A549 (cell line): ENCODE measurements at regions not wholly inside any gene's neighbourhood (a gene's known extent, or its start where the extent isn't known, plus 50 kb on each side); places are given as distances from the start of the nearest gene placed in this dataset.

Experiments
- ATAC-seq, 2 experiments: fragments of 200-7000 bp in 1 of 2; fragments of >200 bp in 1 of 2; cut with Nextera tagmentation in 1 of 2; cut with Tn5 transposase in 1 of 2; 3 replicates each; pipeline versions ENCODE4 v1.8.0 to v1.9.1; 2018 to 2020; ENCODE audit warnings: mild to moderate bottlenecking in 1 of 2, moderate library complexity in 1 of 2
- CTCF ChIA-PET: fragments of 300-600 bp; sonication (Branson Sonifier 250); formaldehyde crosslinking; extraction: SDS; loops from one replicate; lab custom pipeline; 2021; ENCODE audit warnings: antibody characterized with exemption, inconsistent platforms; lab: Yijun Ruan, JAX
- POLR2A ChIA-PET: fragments of 350-600 bp; formaldehyde crosslinking; extraction: SDS; loops from one replicate; lab custom pipeline; 2021; ENCODE audit warnings: antibody characterized with exemption, inconsistent platforms; lab: Yijun Ruan, JAX
- DNase-seq, 2 experiments: peaks; one replicate each; pipeline versions ENCODE4 v3.0.0 to v3.0.0-alpha.2; 2011 to 2016; ENCODE audit warnings: low read depth in 1 of 2, low spot score in 1 of 2
- FAIRE-seq: peaks from 2 replicates; lab custom pipeline; 2011; peaks lifted over from hg19 to GRCh38; lab: Jason Lieb, UNC
- H3K27ac ChIP-seq, 2 experiments: fragments of >200 bp; sonication (Bioruptor Twin); formaldehyde crosslinking; 3 replicates each; pipeline ENCODE4 v1.5.1; 2016 to 2017
- H3K4me1 ChIP-seq: fragments of >200 bp; sonication (Bioruptor Twin); formaldehyde crosslinking; 3 replicates; pipeline ENCODE4 v1.6.1; 2016
- H3K4me2 ChIP-seq: fragments of >200 bp; sonication (Bioruptor Twin); formaldehyde crosslinking; 3 replicates; pipeline ENCODE4 v1.6.1; 2016
- H3K4me3 ChIP-seq: fragments of >200 bp; sonication (Bioruptor Twin); formaldehyde crosslinking; 3 replicates; pipeline ENCODE4 v1.5.1; 2016
- H3K9me3 ChIP-seq: fragments of >200 bp; sonication (Bioruptor Twin); formaldehyde crosslinking; 3 replicates; pipeline ENCODE4 v1.6.1; 2016
- CBX2 ChIP-seq: fragments of 200-600 bp; sonication (generic); IDR thresholded peaks from 2 replicates; pipeline ENCODE4 v1.6.1; 2016; ENCODE audit warnings: low read depth, mild to moderate bottlenecking, borderline replicate concordance
- EHMT2 ChIP-seq: fragments of 200-600 bp; sonication (generic); IDR thresholded peaks from 2 replicates; pipeline ENCODE4 v1.6.1; 2016; ENCODE audit warnings: antibody characterized with exemption, low read depth, mild to moderate bottlenecking, moderate library complexity
- ESRRA ChIP-seq: fragments of 150-350 bp; IDR thresholded peaks from 2 replicates; pipeline ENCODE4 v1.6.1; 2014; ENCODE audit warnings: mild to moderate bottlenecking, low read length, borderline replicate concordance
- HDAC2 ChIP-seq: fragments of 200-600 bp; sonication (generic); IDR thresholded peaks from 2 replicates; pipeline ENCODE4 v1.6.1; 2016
- HOXA7 ChIP-seq: fragments of 250-450 bp; sonication (Bioruptor Pico); IDR thresholded peaks from 2 replicates; pipeline ENCODE4 v1.5.0; 2020; ENCODE audit warnings: mild to moderate bottlenecking, moderate library complexity
- HOXB13 ChIP-seq: fragments of 250-450 bp; sonication (Bioruptor Pico); IDR thresholded peaks from 2 replicates; pipeline ENCODE4 v1.5.0; 2020; ENCODE audit warnings: low read depth, mild to moderate bottlenecking, moderate library complexity
- HOXB5 ChIP-seq: fragments of 250-450 bp; sonication (Bioruptor Pico); IDR thresholded peaks from 2 replicates; pipeline ENCODE4 v1.5.0; 2020; ENCODE audit warnings: mild to moderate bottlenecking, moderate library complexity
- JUNB ChIP-seq: fragments of >200 bp; sonication (Bioruptor Twin); formaldehyde crosslinking; IDR thresholded peaks from 2 replicates; pipeline ENCODE4 v1.6.1; 2016
- MAZ ChIP-seq: fragments of 150-350 bp; IDR thresholded peaks from 2 replicates; pipeline ENCODE4 v1.6.1; 2014; ENCODE audit warnings: antibody characterized with exemption, low read depth, low read length, borderline replicate concordance
- MYC ChIP-seq: IDR thresholded peaks from 2 replicates; pipeline ENCODE4 v1.6.1; 2012; ENCODE audit warnings: mild to moderate bottlenecking, inconsistent platforms, low read length, improper control_type of control experiment, borderline replicate concordance
- NPAS2 ChIP-seq: fragments of 250-450 bp; sonication (Bioruptor Pico); IDR thresholded peaks from 2 replicates; pipeline ENCODE4 v1.8.0; 2022; ENCODE audit warnings: mild to moderate bottlenecking, moderate library complexity, borderline replicate concordance
- NR3C1 ChIP-seq: fragments of >200 bp; sonication (Bioruptor Twin); formaldehyde crosslinking; IDR thresholded peaks from 3 replicates; pipeline ENCODE4 v1.6.1; 2017
- RAD21 ChIP-seq, 2 experiments: fragments of >200 bp in 1 of 2; sonication (Bioruptor Twin) in 1 of 2; formaldehyde crosslinking in 1 of 2; IDR thresholded peaks in 1 of 2; conservative IDR thresholded peaks in 1 of 2; 2 replicates in 1 of 2; 3 replicates in 1 of 2; pipeline ENCODE4 v1.6.1; 2012 to 2018; ENCODE audit warnings: inconsistent platforms in 1 of 2
- SREBF2 ChIP-seq: fragments of 450-650 bp; IDR thresholded peaks from 2 replicates; pipeline ENCODE4 v1.6.1; 2014; ENCODE audit warnings: mild to moderate bottlenecking, moderate library complexity
- ZC3H11A ChIP-seq: fragments of 450-650 bp; IDR thresholded peaks from 2 replicates; pipeline ENCODE4 v1.6.1; 2014; ENCODE audit warnings: antibody characterized with exemption, mild to moderate bottlenecking
- ZFP36 ChIP-seq: fragments of 450-650 bp; IDR thresholded peaks from 2 replicates; pipeline ENCODE4 v1.6.1; 2014; ENCODE audit warnings: borderline replicate concordance; ENCODE audit not compliant: partially characterized antibody
- ZSCAN20 ChIP-seq: fragments of 250-450 bp; sonication (Bioruptor Pico); IDR thresholded peaks from 2 replicates; pipeline ENCODE4 v1.8.0; 2022; ENCODE audit warnings: mild to moderate bottlenecking, moderate library complexity
- WGBS: methylation state at CpG from one replicate; pipeline ENCODE4 v1.1.6; 2017; ENCODE audit errors: missing lambda C conversion rate; 5-methylcytosine and 5-hydroxymethylcytosine counted together
- TF ChIP-seq, protein P1 (sequence below): fragments of >200 bp; sonication (Bioruptor Twin); formaldehyde crosslinking; IDR thresholded peaks from 3 replicates; pipeline ENCODE4 v1.6.1; 2016
- TF ChIP-seq, protein P2 (sequence below): IDR thresholded peaks from 2 replicates; pipeline ENCODE4 v1.6.1; 2012
- TF ChIP-seq, protein P3 (sequence below): fragments of >200 bp; sonication (Bioruptor Twin); formaldehyde crosslinking; IDR thresholded peaks from 2 replicates; pipeline ENCODE4 v1.6.1; 2016
- TF ChIP-seq, protein P4 (sequence below): IDR thresholded peaks from 2 replicates; pipeline ENCODE4 v1.6.1; 2012
- TF ChIP-seq, protein P5 (sequence below): fragments of 250-450 bp; sonication (Bioruptor Pico); IDR thresholded peaks from 2 replicates; pipeline ENCODE4 v1.5.0; 2021; ENCODE audit warnings: mild to moderate bottlenecking, moderate library complexity, borderline replicate concordance
- TF ChIP-seq, protein P6 (sequence below): fragments of 250-450 bp; sonication (Bioruptor Pico); IDR thresholded peaks from 2 replicates; pipeline ENCODE4 v1.5.0; 2020; ENCODE audit warnings: low read depth, mild to moderate bottlenecking, moderate library complexity

DNA sequence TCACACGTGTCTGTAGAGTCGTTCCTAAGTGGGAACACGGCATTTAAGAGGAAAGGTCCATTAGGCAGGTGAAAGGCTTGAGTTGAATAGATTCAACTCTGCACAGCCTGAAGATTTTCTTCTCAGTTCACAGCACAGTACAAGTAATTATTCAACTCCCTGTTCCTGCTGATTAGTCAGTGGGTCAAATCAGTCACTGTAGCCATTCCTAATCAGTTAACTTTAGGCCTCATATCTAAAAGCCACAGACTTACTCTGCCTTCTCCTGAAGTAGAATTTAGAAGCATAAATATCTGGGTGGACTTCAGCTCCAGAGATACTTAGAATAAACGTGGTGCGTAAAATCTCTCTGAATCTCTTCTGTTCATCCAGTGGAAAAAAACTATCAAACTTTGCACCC, 872.4 kb downstream of the C6orf118 start:
- no peak overlapping the region for H3K4me2 ChIP-seq
- no peak for TF ChIP-seq SREBF2
- TF ChIP-seq MYC, result no peak
- no peak for TF ChIP-seq HOXB13 (CRISPR knock-in tag)
- TF ChIP-seq RAD21 (conservative IDR thresholded peaks at IDR 0.05 in 1 of 2, IDR thresholded peaks at IDR 0.05 in 1 of 2), result no peak
- no peak for TF ChIP-seq JUNB
- no peaks in the 10 kb centered on the region for H3K9me3 ChIP-seq
- FAIRE-seq (no peak), ATAC-seq (no peak), DNase-seq (no peak)
- CTCF ChIA-PET, result no interaction called here
- 10% methylated on average over 5 of the region's 5 CpGs for WGBS
- POLR2A ChIA-PET, result no interaction called here
- H3K4me3 ChIP-seq, result no peak overlapping the region
- no peak overlapping the region for H3K27ac ChIP-seq
- no peaks in the 10 kb centered on the region for H3K4me1 ChIP-seq

DNA sequence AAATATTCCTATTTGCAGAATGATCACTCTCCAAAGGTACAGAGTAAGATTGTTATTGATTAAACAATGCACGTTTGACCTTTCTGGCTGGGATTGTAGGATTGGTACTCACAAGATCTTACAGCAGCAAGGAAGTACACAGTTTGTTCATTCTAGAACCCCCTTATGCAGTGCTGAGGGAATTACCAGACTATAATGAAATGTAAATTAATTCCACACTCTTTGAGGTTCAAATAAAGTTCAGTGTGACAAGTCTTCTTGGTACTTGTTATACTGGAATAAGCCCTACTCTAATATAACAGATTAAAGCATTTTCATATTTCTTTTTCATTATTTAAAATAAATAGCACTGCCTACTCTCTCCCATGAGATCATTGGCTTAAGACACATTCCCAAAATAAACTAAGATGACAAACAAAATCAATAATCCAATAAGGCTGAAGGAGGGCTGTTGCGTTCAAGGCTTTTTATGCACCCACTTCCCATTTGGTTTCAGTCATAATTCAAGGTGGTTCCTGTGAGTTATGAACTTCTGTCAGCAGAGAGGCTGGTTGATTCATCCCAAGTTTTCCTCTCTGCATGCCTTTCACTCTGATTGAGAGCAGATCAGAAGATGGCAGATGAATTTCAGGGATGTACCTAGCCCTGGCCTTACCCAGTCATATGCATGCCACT, 881.5 kb downstream of the C6orf118 start:
- TF ChIP-seq, protein P1, sequence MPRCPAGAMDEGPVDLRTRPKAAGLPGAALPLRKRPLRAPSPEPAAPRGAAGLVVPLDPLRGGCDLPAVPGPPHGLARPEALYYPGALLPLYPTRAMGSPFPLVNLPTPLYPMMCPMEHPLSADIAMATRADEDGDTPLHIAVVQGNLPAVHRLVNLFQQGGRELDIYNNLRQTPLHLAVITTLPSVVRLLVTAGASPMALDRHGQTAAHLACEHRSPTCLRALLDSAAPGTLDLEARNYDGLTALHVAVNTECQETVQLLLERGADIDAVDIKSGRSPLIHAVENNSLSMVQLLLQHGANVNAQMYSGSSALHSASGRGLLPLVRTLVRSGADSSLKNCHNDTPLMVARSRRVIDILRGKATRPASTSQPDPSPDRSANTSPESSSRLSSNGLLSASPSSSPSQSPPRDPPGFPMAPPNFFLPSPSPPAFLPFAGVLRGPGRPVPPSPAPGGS, result no peak
- TF ChIP-seq NPAS2 (CRISPR knock-in tag) (no peak), CBX2 (no peak), ZC3H11A (no peak), MAZ (no peak), ZFP36 (no peak), EHMT2 (no peak), MYC (no peak), HOXB5 (CRISPR knock-in tag) (no peak), HOXA7 (CRISPR knock-in tag) (no peak), RAD21 (conservative IDR thresholded peaks at IDR 0.05 in 1 of 2, IDR thresholded peaks at IDR 0.05 in 1 of 2) (no peak), NR3C1 (no peak), HDAC2 (no peak), ESRRA (no peak), ZSCAN20 (CRISPR knock-in tag) (no peak)
- TF ChIP-seq, protein P2, sequence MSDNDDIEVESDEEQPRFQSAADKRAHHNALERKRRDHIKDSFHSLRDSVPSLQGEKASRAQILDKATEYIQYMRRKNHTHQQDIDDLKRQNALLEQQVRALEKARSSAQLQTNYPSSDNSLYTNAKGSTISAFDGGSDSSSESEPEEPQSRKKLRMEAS, result no peak
- TF ChIP-seq, protein P3, sequence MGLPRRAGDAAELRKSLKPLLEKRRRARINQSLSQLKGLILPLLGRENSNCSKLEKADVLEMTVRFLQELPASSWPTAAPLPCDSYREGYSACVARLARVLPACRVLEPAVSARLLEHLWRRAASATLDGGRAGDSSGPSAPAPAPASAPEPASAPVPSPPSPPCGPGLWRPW, result no peak
- TF ChIP-seq, protein P4, sequence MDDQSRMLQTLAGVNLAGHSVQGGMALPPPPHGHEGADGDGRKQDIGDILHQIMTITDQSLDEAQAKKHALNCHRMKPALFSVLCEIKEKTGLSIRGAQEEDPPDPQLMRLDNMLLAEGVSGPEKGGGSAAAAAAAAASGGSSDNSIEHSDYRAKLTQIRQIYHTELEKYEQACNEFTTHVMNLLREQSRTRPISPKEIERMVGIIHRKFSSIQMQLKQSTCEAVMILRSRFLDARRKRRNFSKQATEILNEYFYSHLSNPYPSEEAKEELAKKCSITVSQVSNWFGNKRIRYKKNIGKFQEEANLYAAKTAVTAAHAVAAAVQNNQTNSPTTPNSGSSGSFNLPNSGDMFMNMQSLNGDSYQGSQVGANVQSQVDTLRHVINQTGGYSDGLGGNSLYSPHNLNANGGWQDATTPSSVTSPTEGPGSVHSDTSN, result no peak
- TF ChIP-seq, protein P5, sequence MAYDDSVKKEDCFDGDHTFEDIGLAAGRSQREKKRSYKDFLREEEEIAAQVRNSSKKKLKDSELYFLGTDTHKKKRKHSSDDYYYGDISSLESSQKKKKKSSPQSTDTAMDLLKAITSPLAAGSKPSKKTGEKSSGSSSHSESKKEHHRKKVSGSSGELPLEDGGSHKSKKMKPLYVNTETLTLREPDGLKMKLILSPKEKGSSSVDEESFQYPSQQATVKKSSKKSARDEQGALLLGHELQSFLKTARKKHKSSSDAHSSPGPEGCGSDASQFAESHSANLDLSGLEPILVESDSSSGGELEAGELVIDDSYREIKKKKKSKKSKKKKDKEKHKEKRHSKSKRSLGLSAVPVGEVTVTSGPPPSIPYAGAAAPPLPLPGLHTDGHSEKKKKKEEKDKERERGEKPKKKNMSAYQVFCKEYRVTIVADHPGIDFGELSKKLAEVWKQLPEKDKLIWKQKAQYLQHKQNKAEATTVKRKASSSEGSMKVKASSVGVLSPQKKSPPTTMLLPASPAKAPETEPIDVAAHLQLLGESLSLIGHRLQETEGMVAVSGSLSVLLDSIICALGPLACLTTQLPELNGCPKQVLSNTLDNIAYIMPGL (CRISPR knock-in tag), result no peak
- TF ChIP-seq, protein P6, sequence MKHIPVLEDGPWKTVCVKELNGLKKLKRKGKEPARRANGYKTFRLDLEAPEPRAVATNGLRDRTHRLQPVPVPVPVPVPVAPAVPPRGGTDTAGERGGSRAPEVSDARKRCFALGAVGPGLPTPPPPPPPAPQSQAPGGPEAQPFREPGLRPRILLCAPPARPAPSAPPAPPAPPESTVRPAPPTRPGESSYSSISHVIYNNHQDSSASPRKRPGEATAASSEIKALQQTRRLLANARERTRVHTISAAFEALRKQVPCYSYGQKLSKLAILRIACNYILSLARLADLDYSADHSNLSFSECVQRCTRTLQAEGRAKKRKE (CRISPR knock-in tag), result no peak
- Histone ChIP-seq H3K27ac (no peak overlapping the region), H3K4me1 (no peaks in the 10 kb centered on the region), H3K9me3 (no peaks in the 10 kb centered on the region), H3K4me3 (no peak overlapping the region), H3K4me2 (no peak overlapping the region)
- DNase-seq (no peak), FAIRE-seq (no peak), ATAC-seq (no peak)
- ChIA-PET POLR2A (no interaction called here), CTCF (no interaction called here)
- WGBS, result 24% methylated on average over 2 of the region's 2 CpGs
